ENCODE measurements at regions not wholly inside any gene's neighbourhood (a gene's known extent, or its start where the extent isn't known, plus 50 kb on each side); places are given as distances from the start of the nearest gene placed in this dataset.

- H3K27me3 Mint-ChIP-seq: no peaks in the 10 kb centered on the region
- no peaks in the 10 kb centered on the region for H3K4me1 Mint-ChIP-seq (ENCODE audit: unreplicated experiment)
- no peak overlapping the region for H3K27ac Mint-ChIP-seq
- DNase-seq (ENCODE audit: extremely low spot score, unreplicated experiment): no peak
- H3K36me3 Mint-ChIP-seq: no peaks in the 10 kb centered on the region
- H3K4me3 Mint-ChIP-seq: no peak overlapping the region
- no peak for TF ChIP-seq CTCF (conservative IDR thresholded peaks at IDR 0.05)
- no peaks in the 10 kb centered on the region for H3K9me3 Mint-ChIP-seq
These were observed 76.8 kb downstream of the ATP6V1G3 start for GRCh38 chr1:198463709-198464108.

- TF ChIP-seq CTCF (conservative IDR thresholded peaks at IDR 0.05): no peak
- no peaks in the 10 kb centered on the region for H3K4me1 Mint-ChIP-seq (ENCODE audit: unreplicated experiment)
- no peaks in the 10 kb centered on the region for H3K27me3 Mint-ChIP-seq
- H3K27ac Mint-ChIP-seq: peak overlapping the region; percentile 20
- DNase-seq (ENCODE audit: extremely low spot score, unreplicated experiment): no peak
- no peak overlapping the region for H3K4me3 Mint-ChIP-seq
- H3K36me3 Mint-ChIP-seq: no peaks in the 10 kb centered on the region
- no peaks in the 10 kb centered on the region for H3K9me3 Mint-ChIP-seq
These were observed 78.0 kb downstream of the ATP6V1G3 start for GRCh38 chr1:198462365-198463019.

GRCh38 chr1:198455966-198456365 is 84.5 kb downstream of the ATP6V1G3 start:
- no peak for TF ChIP-seq CTCF (conservative IDR thresholded peaks at IDR 0.05)
- Mint-ChIP-seq H3K27ac (no peak overlapping the region), H3K9me3 (no peaks in the 10 kb centered on the region), H3K27me3 (no peaks in the 10 kb centered on the region), H3K4me1 (ENCODE audit: unreplicated experiment) (no peaks in the 10 kb centered on the region), H3K4me3 (no peak overlapping the region), H3K36me3 (no peaks in the 10 kb centered on the region)
- DNase-seq (ENCODE audit: extremely low spot score, unreplicated experiment): no peak

GRCh38 chr1:198449727-198450433 is 90.6 kb downstream of the ATP6V1G3 start:
- Mint-ChIP-seq H3K4me1 (ENCODE audit: unreplicated experiment) (no peaks in the 10 kb centered on the region), H3K27me3 (no peaks in the 10 kb centered on the region), H3K27ac (peak overlapping the region; percentile 93), H3K36me3 (no peaks in the 10 kb centered on the region), H3K4me3 (peak overlapping the region; percentile 12), H3K9me3 (no peaks in the 10 kb centered on the region)
- no peak for DNase-seq (ENCODE audit: extremely low spot score, unreplicated experiment)
- no peak for TF ChIP-seq CTCF (conservative IDR thresholded peaks at IDR 0.05)

GRCh38 chr1:198449261-198449660 is 91.2 kb downstream of the ATP6V1G3 start:
- peak overlapping the region; percentile 93 for H3K27ac Mint-ChIP-seq
- H3K36me3 Mint-ChIP-seq: no peaks in the 10 kb centered on the region
- H3K9me3 Mint-ChIP-seq: no peaks in the 10 kb centered on the region
- no peaks in the 10 kb centered on the region for H3K27me3 Mint-ChIP-seq
- no peak for DNase-seq (ENCODE audit: extremely low spot score, unreplicated experiment)
- no peak for TF ChIP-seq CTCF (conservative IDR thresholded peaks at IDR 0.05)
- no peaks in the 10 kb centered on the region for H3K4me1 Mint-ChIP-seq (ENCODE audit: unreplicated experiment)
- peak overlapping the region; percentile 12 for H3K4me3 Mint-ChIP-seq
